ENCODE measurements at regions not wholly inside any gene's neighbourhood (a gene's known extent, or its start where the extent isn't known, plus 50 kb on each side); places are given as distances from the start of the nearest gene placed in this dataset.
"Not testable (repeated sequence)": the region's sequence is repeated elsewhere in the genome, so short reads cannot be mapped to it uniquely, and the experiment has no call there.

GRCh38 chr14:45621731-45622130, 368.7 kb upstream of the MIS18BP1 start:
- no peak for TF ChIP-seq CTCF (conservative IDR thresholded peaks at IDR 0.05)
- TF ChIP-seq ZFX (IDR thresholded peaks at IDR 0.05) = no peak

DNA sequence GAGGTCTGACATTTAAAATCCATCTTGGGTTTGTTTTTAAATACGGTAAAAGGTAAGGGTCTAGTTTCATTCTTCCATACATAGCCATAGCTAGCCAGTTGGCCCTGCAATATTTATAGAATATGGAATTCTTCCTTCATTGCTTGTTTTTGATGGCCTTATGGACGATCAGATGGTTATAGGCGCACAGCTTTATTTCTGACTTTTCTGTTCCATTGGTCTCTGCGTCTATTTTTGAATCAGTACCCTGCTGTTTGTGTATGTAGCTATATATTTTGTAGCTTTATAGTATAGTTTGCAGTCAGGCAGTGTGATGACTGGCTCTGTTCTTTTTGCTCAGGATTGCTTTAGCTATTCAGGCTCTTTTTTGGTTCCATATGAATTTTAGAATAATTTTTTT, 366.8 kb upstream of the MIS18BP1 start:
- no peak overlapping the region for H3K27ac ChIP-seq
- no peak for TF ChIP-seq ZFX (IDR thresholded peaks at IDR 0.05)
- no peak for TF ChIP-seq CTCF (conservative IDR thresholded peaks at IDR 0.05)

More at GRCh38 chr14:45621731-45622130, 368.7 kb upstream of the MIS18BP1 start:
- no peak overlapping the region for H3K27ac ChIP-seq

GRCh38 chr14:45610318-45610717, 357.3 kb upstream of the MIS18BP1 start:
- no peak overlapping the region for H3K27ac ChIP-seq
- TF ChIP-seq CTCF (conservative IDR thresholded peaks at IDR 0.05) (peak; percentile 22), ZFX (IDR thresholded peaks at IDR 0.05) (no peak)

- TF ChIP-seq CTCF (conservative IDR thresholded peaks at IDR 0.05) (no peak), ZFX (IDR thresholded peaks at IDR 0.05) (no peak)
- H3K27ac ChIP-seq = no peak overlapping the region
Observed at GRCh38 chr14:45587142-45587541, 334.1 kb upstream of the MIS18BP1 start.

DNA sequence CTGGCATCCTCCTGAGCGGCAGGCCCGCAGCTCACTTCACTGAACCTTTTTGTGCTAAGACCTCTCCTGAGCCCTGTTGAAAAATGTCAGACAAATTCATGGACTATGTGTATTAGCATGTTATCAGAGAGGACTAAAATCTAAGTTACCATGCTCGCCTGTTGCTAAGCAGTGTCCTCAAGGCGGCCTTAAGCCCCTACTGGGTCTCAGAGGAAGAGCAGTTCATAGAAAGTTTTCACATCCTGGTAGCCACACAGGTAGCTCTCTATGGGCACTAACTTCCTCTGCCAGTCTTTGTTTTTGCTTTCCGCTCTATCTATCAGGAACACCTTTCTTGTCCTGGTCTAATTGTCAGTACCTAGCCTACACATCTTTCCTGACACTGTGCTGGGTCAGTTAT, 306.6 kb upstream of the MIS18BP1 start:
- no peak; the same call in 1 of the 2 replicates for TF ChIP-seq CTCF (conservative IDR thresholded peaks at IDR 0.05)
- no peak overlapping the region for H3K27ac ChIP-seq

DNA sequence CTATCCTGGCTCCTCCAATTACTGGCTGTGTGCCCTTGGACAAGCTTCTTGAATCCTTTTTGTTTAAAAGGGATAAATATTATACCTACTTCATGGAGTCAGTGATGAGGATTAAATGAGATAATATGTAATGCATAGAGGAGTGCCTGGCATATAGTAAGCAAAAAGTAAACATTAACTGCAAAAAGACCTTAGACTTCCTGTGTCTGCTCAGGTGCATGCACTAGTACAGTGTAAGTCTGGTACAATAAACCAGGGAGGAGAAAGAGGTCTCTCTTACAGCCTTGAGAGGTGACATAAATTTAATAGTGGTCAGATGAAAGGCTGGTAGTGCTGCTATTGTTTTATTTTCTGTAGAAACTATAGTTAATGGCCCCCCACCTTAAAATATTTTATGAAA, 305.2 kb upstream of the MIS18BP1 start:
- H3K27ac ChIP-seq = no peak overlapping the region
- TF ChIP-seq CTCF (conservative IDR thresholded peaks at IDR 0.05) = no peak
- no peak for TF ChIP-seq ZFX (IDR thresholded peaks at IDR 0.05)

DNA sequence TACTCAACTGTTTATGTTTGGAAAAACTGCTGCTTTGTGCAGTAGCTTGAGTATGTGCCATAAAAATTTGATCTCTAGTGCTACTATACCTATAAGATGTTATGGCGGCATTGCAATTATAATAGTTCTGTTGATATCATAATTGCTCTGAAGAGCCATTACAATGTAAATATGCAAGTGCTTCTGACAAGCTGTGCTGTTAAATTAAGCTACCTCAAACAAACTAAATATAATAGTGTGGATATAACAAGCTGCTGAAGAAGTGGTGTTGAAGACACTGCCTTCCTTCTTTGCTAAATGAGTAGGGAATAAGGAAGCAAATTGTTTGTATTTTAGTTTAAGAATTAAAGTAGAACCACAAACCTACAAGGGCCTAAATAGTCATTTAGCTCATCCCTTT, 301.0 kb upstream of the MIS18BP1 start:
- H3K27ac ChIP-seq = no peak overlapping the region
- TF ChIP-seq CTCF (conservative IDR thresholded peaks at IDR 0.05) (no peak), ZFX (IDR thresholded peaks at IDR 0.05) (no peak)

DNA sequence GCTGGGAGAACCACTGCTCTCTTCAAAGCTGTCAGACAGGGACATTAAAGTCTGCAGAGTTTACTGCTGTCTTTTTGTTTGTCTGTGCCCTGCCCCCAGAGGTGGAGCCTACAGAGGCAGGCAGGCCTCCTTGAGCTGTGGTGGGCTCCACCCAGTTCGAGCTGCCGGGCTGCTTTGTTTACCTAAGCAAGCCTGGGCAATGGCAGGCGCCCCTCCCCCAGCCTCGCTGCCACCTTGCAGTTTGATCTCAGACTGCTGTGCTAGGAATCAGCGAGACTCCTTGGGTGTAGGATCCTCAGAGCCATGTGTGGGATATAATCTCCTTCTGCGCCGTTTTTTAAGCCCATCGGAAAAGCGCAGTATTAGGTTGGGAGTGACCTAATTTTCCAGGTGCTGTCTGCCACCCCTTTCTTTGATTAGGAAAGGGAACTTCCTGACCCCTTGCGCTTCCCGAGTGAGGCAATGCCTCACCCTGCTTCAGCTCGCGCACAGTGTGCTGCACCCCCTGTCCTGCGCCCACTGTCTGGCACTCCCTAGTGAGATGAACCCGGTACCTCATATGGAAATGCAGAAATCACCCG, 298.3 kb upstream of the MIS18BP1 start:
- not testable (repeated sequence) for H3K27ac ChIP-seq

All from C4-2B (cell line).